Posterior vena cava (tissue), 2 donors: ENCODE measurements at regions not wholly inside any gene's neighbourhood (a gene's known extent, or its start where the extent isn't known, plus 50 kb on each side); places are given as distances from the start of the nearest gene placed in this dataset.

ENCODE experiments used
- DNase-seq: peaks from one replicate; pipeline ENCODE4 v3.0.0-alpha.2; 2020; ENCODE audit warnings: low spot score
- intact Hi-C, 2 donors: fragments of 100-400 bp; cut with DNase I; formaldehyde crosslinking; loops; one replicate each; pipeline versions ENCODE4 v1.14.1 to v1.14.2; 2022 to 2023
- donor health status: DM: yes; HTN: yes; CAD: no.
- donor health status: DM: yes; HTN: yes; CAD: no.

DNA sequence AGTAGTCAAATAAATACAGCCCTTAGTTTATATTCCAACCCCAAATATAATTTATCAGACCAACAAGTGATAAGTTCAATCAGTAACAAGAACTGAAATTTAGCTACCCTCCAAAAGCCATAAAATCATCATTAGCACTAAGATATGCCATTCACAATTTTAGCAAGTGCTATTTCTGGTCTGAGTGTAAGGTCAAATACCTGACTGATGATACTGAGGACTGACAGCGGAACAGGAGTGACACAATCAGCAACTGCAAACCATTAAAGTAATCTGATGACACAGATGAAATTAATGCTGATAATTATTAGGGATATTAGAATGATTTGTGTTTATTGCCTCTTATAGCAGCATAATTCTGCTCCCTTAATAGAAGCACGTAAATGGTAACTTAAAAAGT, 152.7 kb upstream of the SPHKAP start:
- intact Hi-C loops = no loop called here
- no peak for DNase-seq

- DNase-seq = no peak
- intact Hi-C loops = no loop called here
These were observed 147.8 kb upstream of the SPHKAP start for GRCh38 chr2:228329282-228329681.

- intact Hi-C loops = no loop called here
- no peak for DNase-seq
These were observed 139.5 kb upstream of the SPHKAP start for GRCh38 chr2:228321015-228321414.

DNA sequence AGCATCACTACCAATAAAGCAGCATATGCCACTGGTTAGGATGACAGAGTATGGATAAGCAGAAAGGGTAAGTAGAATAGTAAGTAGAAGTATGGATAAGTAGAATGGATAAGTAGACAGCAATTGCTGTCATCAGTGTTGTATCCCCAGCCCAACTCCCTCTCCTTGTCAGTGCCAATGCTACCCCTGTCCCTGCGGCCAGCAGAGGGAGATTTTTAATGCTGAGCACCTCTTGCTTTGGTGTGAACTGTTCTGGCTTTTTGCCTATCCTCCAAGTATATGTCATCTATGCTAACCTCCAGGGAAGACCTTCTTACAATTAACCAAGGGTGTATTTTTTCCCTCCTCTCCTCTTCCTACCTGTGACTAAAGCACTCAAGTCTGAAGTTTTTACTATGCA, 136.7 kb upstream of the SPHKAP start:
- intact Hi-C loops = no loop called here
- DNase-seq = no peak

DNA sequence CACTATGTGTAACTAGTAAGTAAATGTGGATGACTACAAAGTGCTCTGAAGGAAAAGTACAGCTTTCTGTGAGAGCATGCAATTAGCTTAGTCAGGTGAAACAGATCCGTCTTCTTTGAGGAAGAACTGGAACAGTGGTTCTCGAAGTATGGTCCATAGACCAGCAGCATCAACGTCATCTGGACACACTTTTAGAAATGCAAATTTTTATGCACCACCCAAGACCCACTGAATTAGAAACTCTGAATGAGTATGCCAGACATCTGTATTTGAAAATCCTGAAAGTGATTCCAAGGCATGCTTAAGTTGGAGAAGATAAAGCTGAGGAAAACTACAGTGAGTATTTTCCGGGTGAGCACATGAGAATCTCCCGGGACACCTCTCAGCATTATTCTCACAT, 130.7 kb upstream of the SPHKAP start:
- DNase-seq = no peak

GRCh38 chr2:228303960-228304359, 122.5 kb upstream of the SPHKAP start:
- intact Hi-C loops = no loop called here
- no peak for DNase-seq

More for the DNA sequence above, 130.7 kb upstream of the SPHKAP start:
- intact Hi-C loops = no loop called here

DNA sequence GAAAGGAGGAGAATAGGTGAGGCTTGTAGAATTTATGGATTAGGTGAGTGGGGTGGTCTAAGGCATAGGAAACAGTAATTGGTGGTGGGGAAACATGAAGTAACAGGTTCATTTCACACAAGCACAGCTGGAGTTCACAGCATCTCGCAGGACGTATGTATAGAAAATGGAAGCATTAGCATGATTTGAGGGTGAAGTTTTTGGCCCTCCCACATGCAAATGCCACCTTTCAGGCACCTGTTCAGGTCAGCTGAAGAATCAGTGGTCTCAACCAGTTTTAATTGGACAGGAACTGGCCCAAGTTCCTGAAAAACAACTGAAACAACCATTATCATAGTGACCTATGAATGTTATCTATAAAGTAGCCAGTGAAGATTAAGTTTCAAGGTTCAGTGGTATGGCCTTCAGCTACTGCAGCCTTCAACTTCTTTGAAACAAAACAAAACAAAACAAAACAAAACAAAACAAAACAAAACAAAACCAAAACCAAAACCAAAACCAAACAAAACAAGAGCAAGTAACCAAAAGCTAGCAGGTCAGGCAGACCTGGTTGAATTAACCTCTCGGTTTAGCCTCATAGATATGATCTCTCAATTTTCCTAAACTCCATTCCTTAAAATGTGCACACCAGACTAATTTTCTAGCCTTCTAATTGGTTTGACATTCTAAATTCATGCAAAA, 102.1 kb upstream of the SPHKAP start:
- intact Hi-C loops = no loop called here
- DNase-seq = no peak

GRCh38 chr2:228282376-228282775, 100.9 kb upstream of the SPHKAP start:
- no peak for DNase-seq
- intact Hi-C loops = no loop called here

DNA sequence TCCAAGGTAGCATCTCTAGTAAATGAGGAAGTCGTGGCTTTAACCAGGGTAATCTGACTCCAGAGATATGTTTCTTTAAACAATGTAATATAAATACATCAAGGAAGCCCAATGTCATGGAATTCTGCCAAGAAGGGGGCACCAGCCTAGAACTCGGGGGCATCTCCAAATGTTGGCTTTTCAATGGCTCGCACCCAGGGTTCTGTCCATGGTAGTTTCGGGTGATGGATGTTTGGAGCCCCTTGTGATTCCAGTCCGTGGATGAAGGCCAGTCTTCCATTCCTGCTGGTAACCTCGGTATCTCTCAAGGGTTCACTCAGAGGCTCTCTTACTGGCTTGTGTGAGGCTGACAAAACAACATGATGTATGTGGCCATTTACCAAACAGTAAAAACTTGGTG, 91.7 kb upstream of the SPHKAP start:
- no peak for DNase-seq
- intact Hi-C loops = no loop called here

DNA sequence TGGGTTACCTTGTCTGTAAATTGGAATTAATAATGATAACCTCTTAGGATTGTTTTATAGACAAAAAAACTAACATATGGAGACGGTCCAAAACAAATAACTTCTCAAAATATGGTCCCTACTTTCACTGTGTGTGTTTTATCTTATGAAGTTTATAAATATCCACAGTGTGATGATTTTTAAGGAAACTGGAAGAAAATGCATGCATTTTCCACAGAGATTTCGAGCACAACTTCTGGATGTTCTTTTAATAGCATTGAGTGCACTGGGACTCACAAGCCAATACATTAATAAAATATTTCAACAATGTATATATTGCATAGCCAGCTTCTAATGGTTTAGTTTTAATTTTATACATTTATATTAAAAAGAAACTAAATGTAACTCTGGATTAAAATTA, 87.9 kb upstream of the SPHKAP start:
- no peak for DNase-seq
- intact Hi-C loops = no loop called here

GRCh38 chr2:228268756-228269155, 87.3 kb upstream of the SPHKAP start:
- intact Hi-C loops = no loop called here
- DNase-seq = no peak

- no peak for DNase-seq
- intact Hi-C loops = no loop called here
These were observed 86.8 kb upstream of the SPHKAP start for GRCh38 chr2:228268301-228268700.

GRCh38 chr2:228263156-228263555, 81.7 kb upstream of the SPHKAP start:
- DNase-seq = no peak
- intact Hi-C loops = no loop called here

DNA sequence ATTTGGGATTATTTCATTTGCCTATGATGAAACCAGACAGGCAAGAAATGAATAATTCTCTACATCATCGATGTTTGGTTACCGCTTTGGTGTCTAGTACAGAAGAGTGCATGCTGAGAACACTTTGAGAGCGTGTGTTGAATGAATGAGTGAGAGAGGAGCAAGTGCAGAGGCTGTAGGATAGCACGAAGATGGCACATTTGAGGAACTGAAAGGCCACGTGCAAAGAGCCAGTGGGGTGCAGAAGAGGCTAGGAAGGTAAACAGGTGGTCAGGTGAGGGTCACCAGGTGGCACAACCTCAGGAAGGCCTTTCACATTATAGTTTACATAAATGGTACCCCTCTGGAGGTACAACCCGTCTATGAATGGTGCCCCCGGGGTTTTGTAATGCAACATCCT, 80.1 kb upstream of the SPHKAP start:
- no peak for DNase-seq
- intact Hi-C loops = no loop called here

GRCh38 chr2:228257379-228257778, 75.9 kb upstream of the SPHKAP start:
- intact Hi-C loops = no loop called here
- no peak for DNase-seq

DNA sequence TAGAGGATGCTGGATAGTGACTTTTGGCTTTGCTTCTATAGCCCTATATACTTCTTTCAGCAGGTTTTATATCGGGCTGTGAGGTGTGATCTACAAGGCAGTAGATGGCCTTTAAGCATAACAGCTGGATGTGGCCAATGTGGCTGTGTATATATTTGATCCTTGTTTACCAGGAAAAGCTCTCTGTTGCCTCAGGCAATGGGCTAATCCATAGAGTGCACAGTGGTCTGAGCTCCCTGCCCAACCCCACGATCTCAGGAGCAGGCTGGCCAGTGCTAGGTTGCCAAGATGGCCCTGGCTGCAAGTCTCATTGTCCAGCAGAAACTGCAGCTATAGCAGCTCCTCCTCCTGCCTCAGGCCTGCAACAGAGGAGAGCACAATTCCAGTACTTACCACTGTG, 72.3 kb upstream of the SPHKAP start:
- intact Hi-C loops = no loop called here
- DNase-seq = no peak

DNA sequence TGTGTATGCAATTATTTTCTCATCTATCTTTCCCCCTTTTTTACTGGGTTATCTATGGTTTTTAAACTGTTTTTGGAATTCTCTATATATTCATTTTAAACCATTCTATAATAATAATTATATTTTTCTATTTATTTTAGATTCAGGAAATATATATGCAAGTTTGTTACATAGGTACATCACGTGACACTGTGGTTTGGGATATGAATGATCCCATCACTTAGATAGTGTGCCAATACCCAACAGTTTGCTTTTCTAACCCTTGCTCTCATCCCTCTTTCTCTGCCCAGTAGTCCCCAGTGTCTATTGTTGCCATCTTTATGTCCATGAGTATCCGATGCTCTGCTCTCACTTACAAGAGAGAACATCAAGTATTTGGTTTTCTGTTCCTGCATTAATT, 65.8 kb upstream of the SPHKAP start:
- DNase-seq = no peak
- intact Hi-C loops = no loop called here

DNA sequence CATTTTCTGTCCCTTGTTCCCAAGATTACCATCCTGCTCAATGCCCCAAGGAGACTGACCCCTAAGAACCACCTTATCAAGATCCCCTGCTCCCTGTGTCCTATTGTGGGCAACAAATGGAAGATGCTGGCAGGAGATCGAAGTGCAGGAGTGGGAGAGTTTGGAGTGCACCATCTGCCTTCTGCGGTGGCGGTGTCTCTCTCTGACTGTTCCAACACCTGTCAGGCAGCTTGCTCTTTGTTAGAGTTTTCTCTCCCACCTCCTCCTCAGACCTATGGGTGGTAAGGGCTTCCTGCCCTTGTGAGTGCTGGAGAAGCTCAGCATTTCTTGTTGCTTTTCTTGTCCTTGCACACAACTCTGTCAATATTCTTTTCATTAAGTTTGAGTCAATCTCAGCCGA, 64.1 kb upstream of the SPHKAP start:
- intact Hi-C loops = no loop called here
- DNase-seq = no peak

DNA sequence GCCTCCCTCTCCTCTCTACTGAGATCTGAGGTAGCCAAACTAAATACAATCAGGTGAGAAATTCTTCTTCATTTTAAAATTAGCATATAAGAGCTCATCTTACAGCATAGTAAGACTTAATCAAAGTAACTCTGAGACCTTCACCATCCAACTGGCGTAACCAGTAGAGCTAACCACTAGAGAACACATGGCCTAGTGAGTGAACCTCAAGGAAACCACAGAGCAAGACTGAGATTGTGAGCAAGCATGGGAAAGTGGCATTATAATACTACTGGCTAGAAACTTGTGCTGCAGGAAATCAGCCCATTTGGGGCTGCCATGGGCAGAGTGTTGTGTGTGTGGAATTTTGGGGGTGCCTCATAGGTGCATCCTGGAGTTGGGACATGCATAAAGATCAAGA, 61.1 kb upstream of the SPHKAP start:
- intact Hi-C loops = no loop called here
- no peak for DNase-seq

- DNase-seq = no peak
- intact Hi-C loops = no loop called here
These were observed 58.5 kb upstream of the SPHKAP start for GRCh38 chr2:228239907-228240561.

DNA sequence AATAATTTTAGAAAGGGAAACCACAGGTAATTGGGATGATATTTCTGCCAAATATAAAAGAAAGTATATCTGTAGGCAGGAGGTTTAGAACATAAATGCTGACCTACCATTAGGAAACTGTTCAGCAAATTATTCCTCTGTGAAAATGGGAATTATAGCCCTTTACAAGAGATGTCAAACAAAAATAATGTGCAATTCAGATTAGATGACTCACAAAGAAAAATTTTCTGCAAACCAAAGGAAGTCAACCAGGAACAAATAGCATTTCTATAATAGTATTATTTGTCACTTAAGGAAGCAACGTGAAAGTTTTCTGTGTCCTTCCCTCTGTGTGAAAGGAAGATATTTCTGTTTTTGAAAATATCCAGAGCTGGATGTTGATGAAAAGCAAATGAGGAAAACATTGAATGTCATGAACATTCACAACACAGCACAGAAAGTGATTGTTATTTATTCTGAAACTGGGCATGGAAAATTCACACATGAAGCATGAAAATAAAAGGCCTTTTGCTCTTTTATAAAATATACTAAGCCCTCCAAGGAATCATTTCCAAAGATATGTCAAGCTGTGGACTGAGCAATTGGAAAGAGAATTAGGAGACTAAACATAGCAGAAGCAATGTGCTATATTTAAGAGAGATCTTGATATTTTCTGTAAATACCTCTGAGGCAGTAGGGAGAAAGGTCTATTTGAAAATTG, 57.9 kb upstream of the SPHKAP start:
- intact Hi-C loops = no loop called here
- no peak for DNase-seq
